HEK293 (cell line): ENCODE measurements at regions not wholly inside any gene's neighbourhood (a gene's known extent, or its start where the extent isn't known, plus 50 kb on each side); places are given as distances from the start of the nearest gene placed in this dataset.

Experiments
- SP7 ChIP-seq: fragments of 450-650 bp; formaldehyde crosslinking; IDR thresholded peaks from 2 replicates; pipeline ENCODE4 v1.5.1; 2016; ENCODE audit warnings: missing biosample characterization, missing genetic modification characterization
- ZNF114 ChIP-seq: fragments of 450-650 bp; formaldehyde crosslinking; IDR thresholded peaks from 2 replicates; pipeline ENCODE4 v1.5.0; 2017; ENCODE audit warnings: missing biosample characterization, missing genetic modification characterization
- ZNF501 ChIP-seq: fragments of 450-650 bp; formaldehyde crosslinking; IDR thresholded peaks from 2 replicates; pipeline ENCODE4 v1.5.1; 2016; ENCODE audit warnings: missing biosample characterization, missing genetic modification characterization
- ZNF530 ChIP-seq: fragments of 450-650 bp; formaldehyde crosslinking; IDR thresholded peaks from 2 replicates; pipeline ENCODE4 v1.5.1; 2016; ENCODE audit warnings: low read depth, missing biosample characterization, missing genetic modification characterization
- ZNF549 ChIP-seq: fragments of 450-650 bp; IDR thresholded peaks from 2 replicates; pipeline ENCODE4 v1.5.1; 2018; ENCODE audit warnings: missing biosample characterization, missing genetic modification characterization, mild to moderate bottlenecking, inconsistent platforms, moderate library complexity
- ZNF660 ChIP-seq: fragments of 450-650 bp; IDR thresholded peaks from 2 replicates; pipeline ENCODE4 v1.5.1; 2018; ENCODE audit warnings: missing biosample characterization, mild to moderate bottlenecking, missing genetic modification characterization
- ZNF707 ChIP-seq: fragments of 450-650 bp; formaldehyde crosslinking; IDR thresholded peaks from 2 replicates; pipeline ENCODE4 v1.5.1; 2016; ENCODE audit warnings: missing biosample characterization, missing genetic modification characterization
- TF ChIP-seq, protein P1 (sequence below): fragments of 450-650 bp; formaldehyde crosslinking; IDR thresholded peaks from 2 replicates; pipeline ENCODE4; 2016; ENCODE audit warnings: missing biosample characterization, missing genetic modification characterization

DNA sequence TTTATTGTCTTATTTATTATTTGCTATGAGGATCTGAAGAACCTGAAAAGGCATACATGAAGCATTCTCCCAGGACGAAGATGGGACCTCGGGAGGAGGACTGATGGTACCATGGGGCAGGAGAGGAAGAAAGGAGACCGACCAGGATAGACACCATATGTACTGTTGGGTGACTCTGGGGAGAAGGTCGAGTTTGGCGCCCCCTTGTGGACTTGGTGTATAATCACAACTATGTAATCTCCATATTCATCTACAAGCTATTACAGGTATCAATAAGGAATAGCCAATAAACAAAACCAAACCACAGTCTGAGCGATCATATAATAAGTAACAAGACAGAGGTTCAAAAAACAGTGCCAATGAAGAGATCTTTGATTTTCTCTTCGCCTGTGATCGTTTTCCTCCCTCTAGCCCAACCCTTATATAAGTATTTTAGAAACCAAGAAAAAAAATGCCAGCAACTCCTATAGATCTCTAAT, 139.1 kb downstream of the SPTSSA start:
- no peak for TF ChIP-seq ZNF114 (tag by site-specific recombination)
- no peak for TF ChIP-seq ZNF707 (tag by site-specific recombination)
- TF ChIP-seq, protein P1, sequence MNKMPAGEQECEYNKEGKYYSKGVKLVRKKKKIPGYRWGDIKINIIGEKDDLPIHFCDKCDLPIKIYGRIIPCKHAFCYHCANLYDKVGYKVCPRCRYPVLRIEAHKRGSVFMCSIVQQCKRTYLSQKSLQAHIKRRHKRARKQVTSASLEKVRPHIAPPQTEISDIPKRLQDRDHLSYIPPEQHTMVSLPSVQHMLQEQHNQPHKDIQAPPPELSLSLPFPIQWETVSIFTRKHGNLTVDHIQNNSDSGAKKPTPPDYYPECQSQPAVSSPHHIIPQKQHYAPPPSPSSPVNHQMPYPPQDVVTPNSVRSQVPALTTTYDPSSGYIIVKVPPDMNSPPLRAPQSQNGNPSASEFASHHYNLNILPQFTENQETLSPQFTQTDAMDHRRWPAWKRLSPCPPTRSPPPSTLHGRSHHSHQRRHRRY (tag by site-specific recombination): no peak
- TF ChIP-seq ZNF501: no peak
- no peak for TF ChIP-seq ZNF549 (tag by site-specific recombination)
- no peak for TF ChIP-seq SP7 (tag by site-specific recombination)
- no peak for TF ChIP-seq ZNF660 (tag by site-specific recombination)
- no peak for TF ChIP-seq ZNF530 (tag by site-specific recombination)
